Mononuclear cell (primary cell): ENCODE measurements at regions not wholly inside any gene's neighbourhood (a gene's known extent, or its start where the extent isn't known, plus 50 kb on each side); places are given as distances from the start of the nearest gene placed in this dataset.

ENCODE experiments used
- H3K27me3 ChIP-seq: 2 replicates; pipeline ENCODE4 v1.6.0; 2011; ENCODE audit warnings: low read length, control low read depth; ENCODE audit not compliant: insufficient read depth
- H3K4me1 ChIP-seq: 2 replicates; pipeline ENCODE4 v1.5.1; 2011; ENCODE audit warnings: mild to moderate bottlenecking, low read length, control low read depth; ENCODE audit not compliant: insufficient read depth
- H3K4me3 ChIP-seq: 2 replicates; pipeline ENCODE4 v1.5.1; 2011; ENCODE audit warnings: mild to moderate bottlenecking, low read length, moderate library complexity
- H3K9me3 ChIP-seq: 2 replicates; pipeline ENCODE4 v1.5.1; 2011; ENCODE audit warnings: low read depth, mild to moderate bottlenecking, control low read depth, low read length

DNA sequence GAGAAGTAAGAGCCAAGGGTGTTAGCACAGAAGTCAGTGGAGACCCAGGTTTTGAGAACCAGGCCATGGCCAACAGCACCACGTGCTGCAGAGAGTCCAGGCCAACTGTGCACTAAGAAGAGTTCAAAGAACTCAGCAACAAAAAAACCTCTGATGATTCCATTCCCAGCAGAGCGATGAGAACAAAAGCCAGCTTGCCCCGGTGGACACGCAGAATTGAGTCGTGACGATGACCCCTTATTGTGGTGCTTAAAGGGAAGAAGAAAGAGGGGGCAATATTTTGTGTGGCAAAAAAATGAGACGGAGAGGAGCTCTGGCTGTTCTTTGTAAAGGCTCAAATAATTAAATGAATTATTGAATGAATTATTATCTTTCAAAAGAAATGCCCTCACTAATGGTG lies 468.3 kb upstream of the AUTS2 start:
- Histone ChIP-seq H3K4me1 (no peaks in the 10 kb centered on the region), H3K4me3 (no peak overlapping the region), H3K27me3 (no peaks in the 10 kb centered on the region), H3K9me3 (no peaks in the 10 kb centered on the region)

DNA sequence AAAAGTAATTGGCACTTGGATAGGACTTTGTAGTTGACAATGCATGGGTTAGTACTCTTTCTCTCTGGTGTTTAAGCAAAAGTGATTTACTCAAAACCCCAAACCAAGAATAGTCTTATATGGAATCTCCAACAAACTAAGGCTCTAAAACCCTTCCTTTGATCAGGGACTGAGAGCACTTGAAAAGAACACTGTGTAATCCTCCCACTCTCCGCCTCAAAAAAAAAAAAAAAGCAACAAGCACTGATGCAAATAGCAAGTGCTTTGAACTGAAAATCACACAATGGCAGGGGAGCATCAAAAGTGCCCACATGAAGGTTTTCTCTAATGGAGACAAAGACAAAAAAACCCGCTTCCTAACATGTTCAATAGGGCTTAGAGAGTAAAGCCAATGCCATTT lies 467.9 kb upstream of the AUTS2 start:
- Histone ChIP-seq H3K27me3 (no peaks in the 10 kb centered on the region), H3K4me3 (no peak overlapping the region), H3K4me1 (no peaks in the 10 kb centered on the region), H3K9me3 (no peaks in the 10 kb centered on the region)

DNA sequence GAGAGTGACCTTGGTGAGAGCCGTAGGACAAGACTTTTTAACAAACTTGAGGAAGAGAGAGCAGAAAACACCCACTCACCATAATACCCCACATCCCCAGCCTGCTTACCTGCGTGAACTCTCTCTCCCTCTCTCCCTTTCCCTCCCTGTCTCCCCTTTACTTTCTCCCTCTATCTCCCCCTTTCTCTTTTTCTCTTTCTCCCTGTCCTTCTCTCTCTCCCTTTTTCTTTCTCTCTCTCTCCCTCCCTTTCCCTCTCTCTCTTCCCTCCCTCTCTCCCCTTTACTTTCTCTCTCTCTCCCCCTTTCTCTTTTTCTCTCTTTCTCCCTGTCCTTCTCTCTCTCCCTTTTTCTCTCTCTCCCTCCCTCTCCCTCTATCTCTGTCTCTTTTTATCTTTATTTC lies 464.0 kb upstream of the AUTS2 start:
- H3K4me1 ChIP-seq = no peaks in the 10 kb centered on the region
- no peaks in the 10 kb centered on the region for H3K9me3 ChIP-seq
- no peak overlapping the region for H3K4me3 ChIP-seq
- no peaks in the 10 kb centered on the region for H3K27me3 ChIP-seq

DNA sequence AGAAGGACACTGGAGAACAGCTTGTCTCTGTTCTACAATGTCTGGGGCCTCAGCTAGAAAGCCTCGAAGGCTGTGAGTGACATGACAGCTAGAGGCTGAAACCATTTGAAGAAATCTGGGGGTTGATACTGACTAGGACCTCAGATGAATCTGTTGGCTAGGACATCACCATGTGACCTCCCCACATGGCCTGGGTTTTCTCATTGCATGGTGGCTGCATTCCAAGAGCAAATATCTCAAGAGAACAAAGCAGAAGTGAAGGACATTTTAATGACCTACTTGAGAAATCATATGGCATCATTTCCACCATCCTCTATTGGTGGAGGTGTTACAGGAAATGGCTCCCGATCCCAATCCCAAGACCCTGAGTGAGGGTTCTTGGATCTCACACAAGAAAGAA lies 450.6 kb upstream of the AUTS2 start:
- no peaks in the 10 kb centered on the region for H3K27me3 ChIP-seq
- no peak overlapping the region for H3K4me3 ChIP-seq
- no peaks in the 10 kb centered on the region for H3K9me3 ChIP-seq
- no peaks in the 10 kb centered on the region for H3K4me1 ChIP-seq

DNA sequence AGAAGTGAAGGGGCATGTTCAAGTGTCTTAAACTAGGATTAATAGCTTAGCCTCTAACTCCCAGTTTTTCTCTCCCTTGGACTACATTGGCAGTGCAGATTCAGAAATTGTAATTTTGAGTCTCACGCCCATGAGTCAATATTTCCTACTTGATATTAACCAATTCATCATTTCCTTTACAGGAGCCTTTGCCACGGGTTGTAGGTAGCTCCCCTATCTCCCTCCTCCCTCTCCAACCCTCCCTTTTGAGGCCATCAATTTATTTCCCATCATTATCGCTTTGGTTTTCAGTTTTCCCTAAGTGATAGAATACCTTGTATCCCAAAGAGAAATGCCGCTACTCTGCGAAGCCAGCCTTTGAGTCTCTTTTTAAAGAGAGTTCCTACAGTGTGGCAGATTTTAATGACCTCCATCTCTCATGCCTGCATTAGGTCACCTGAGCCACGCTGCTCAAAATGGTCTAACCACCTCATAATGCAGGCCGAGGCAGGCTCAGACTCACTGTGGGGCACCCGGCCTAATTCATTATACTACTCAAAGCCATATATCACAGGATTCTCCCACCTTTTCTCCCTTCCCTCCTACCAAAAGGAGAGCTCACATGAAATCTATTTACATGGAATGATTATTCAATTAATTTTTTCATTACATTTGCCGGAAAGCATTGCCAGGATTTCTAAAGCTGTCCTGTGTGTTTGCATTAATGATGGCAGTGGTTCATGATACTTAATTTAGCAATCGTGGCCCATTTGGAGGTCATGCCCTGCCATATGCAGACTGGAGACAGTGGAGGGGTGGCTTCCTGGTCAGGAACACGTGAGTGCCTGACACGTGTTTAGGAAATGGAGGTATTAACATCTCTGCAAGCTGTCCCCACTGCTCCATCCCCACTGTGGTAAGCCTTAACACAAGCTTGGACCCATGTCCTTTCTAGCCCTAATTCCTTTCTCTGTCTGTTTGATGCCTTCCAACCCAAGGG lies 448.2 kb upstream of the AUTS2 start:
- Histone ChIP-seq H3K27me3 (no peaks in the 10 kb centered on the region), H3K9me3 (no peaks in the 10 kb centered on the region), H3K4me3 (no peak overlapping the region), H3K4me1 (no peaks in the 10 kb centered on the region)

DNA sequence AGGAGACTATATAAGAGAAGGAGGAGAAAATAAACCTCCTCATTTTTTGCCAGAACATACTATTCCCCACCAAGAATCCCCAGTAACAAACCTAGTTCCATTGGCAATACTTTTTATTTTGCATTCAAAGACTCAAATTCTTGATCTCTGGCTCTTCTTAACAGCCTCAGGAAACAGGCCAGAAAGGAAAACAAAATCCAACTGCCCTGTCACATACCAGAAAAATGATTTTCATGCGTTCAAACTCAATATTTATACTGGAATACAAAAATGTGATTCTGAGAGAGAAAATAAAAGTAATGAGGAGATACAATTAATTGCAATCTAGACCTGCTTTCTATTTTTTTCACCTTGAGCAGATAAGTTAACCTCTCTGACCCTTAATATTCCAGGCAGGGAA lies 435.9 kb upstream of the AUTS2 start:
- Histone ChIP-seq H3K27me3 (no peaks in the 10 kb centered on the region), H3K4me1 (no peaks in the 10 kb centered on the region), H3K9me3 (no peaks in the 10 kb centered on the region), H3K4me3 (no peak overlapping the region)

DNA sequence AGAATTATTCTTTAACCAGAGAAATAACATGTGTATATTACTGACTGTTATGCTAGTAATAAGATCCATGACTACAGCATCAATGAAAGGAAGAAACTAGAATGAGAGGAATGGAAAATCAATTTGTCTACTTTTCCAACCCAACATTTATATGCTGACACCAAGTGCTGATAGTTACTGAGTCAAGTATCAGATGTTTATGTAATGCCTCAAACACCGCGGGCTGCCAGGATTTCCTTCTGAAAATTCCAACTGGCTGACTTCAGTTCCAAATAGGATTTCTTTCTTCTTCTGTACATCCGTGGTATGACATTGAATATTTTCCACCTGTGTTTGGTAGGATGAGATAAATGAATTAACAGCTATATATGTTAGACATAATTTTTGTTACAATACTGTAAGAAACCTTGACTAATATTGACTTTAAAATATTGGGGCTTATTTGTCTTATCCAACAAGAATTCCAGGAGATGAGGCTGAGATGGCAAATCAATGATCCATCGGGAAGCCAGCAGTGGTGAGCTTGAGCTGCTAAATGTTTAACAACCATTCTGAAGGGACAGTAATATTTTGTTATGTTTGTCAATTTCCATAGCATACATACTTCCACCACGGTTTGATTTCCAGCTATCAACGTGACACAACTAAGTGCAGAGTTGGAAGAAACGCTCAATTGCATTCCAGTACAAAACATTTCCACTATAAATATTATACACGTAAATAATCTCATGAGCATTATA lies 435.2 kb upstream of the AUTS2 start:
- Histone ChIP-seq H3K4me1 (no peaks in the 10 kb centered on the region), H3K27me3 (no peaks in the 10 kb centered on the region), H3K4me3 (no peak overlapping the region), H3K9me3 (no peaks in the 10 kb centered on the region)

DNA sequence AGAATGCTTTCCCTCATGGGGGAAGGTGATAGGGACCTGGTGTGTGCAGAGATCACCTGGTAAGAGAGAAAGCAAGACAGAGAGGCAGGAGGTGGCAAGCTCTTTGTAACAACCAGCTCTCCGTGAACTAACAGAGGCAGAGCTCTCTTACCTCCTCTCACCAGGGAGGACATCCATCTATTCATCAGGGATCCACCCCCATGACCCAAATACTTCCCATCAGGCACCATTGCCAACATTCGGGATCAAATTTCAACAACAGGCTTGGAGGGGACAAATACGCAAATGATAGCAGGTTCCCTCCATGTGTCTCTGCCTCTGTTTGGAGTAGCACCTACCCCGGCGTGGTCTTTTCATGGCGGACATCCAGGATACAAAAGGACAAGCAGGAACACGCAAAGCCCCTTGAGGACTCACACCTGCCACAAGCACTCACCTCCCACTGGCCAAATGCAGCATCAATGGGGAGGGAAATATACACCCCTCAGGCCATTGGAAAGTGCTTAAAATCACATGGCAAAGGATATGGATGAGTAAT lies 431.2 kb upstream of the AUTS2 start:
- H3K4me1 ChIP-seq = no peaks in the 10 kb centered on the region
- H3K4me3 ChIP-seq = no peak overlapping the region
- H3K9me3 ChIP-seq = no peaks in the 10 kb centered on the region
- H3K27me3 ChIP-seq = no peaks in the 10 kb centered on the region

DNA sequence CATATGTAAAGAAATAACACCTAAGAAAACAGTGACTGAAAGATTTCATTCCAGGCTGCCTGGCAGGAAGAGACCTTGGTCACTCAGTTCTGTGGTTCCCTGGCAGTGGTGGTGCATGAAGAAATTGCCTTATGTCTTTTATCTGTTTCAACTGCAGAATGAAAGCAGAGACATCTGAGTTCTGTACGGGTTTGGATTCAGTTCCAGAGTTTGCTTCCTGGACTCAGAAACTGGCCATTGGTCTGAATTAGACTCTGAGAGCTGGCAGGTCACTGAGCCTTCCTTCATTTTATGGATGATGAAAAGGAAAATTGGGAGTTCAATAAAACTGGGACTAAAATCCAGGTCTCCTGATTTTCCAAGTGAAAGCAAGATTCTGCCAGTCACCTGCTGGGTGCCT lies 428.9 kb upstream of the AUTS2 start:
- no peaks in the 10 kb centered on the region for H3K4me1 ChIP-seq
- H3K9me3 ChIP-seq = no peaks in the 10 kb centered on the region
- no peak overlapping the region for H3K4me3 ChIP-seq
- no peaks in the 10 kb centered on the region for H3K27me3 ChIP-seq

DNA sequence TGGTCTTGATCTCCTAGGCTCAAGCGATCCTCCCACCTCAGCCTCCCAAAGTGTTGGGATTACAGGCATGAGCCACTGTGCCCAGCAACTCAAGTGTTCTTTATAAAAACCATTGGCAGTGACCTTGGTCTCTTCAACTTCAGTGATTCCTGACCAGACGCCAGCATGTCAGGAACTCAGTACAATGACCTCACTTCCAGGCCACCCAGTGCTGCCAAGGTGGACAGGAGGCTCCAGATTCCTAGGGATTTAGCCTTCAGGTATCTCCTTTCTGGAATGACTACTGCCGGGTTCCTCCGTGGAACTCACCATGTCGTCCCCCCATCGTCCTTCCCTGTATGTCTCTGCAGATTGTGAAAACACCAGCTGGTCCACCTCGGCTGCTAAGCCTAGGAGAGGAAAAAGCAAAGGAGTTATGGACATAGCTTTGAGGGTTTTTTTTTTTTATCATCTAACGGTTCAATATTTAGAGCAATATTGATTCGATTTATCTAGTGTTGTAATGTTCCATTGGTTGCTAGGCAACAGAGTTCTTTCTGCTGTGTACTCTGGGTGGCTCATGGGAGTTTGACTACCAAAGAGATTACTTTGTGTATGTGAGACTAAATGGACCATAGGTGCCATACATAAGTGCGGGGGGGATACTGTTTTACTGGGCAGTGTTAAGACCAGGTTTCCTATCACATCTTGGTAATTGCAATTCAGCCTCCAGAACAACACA lies 425.8 kb upstream of the AUTS2 start:
- no peak overlapping the region for H3K4me3 ChIP-seq
- H3K4me1 ChIP-seq = no peaks in the 10 kb centered on the region
- no peaks in the 10 kb centered on the region for H3K27me3 ChIP-seq
- no peaks in the 10 kb centered on the region for H3K9me3 ChIP-seq

DNA sequence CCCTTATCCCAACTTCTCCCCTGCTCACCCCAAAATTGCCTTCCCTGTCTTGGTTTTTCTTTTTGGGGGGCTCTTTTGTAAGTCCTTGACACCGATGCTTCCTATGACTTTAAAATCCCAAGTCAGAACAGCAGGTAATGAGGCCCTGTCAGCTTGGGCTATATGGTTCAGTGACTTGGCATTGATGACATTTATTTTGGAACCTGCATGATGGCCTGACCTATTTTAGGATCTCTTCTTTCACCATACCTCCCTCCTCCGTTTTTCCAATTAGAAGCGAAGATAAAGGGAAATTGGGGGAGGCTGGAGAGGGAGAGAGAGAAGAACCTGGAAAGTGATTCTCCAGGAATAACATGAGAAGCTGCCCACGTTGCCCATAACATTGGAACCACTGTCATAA lies 424.9 kb upstream of the AUTS2 start:
- Histone ChIP-seq H3K4me1 (no peaks in the 10 kb centered on the region), H3K27me3 (no peaks in the 10 kb centered on the region), H3K9me3 (no peaks in the 10 kb centered on the region), H3K4me3 (no peak overlapping the region)

DNA sequence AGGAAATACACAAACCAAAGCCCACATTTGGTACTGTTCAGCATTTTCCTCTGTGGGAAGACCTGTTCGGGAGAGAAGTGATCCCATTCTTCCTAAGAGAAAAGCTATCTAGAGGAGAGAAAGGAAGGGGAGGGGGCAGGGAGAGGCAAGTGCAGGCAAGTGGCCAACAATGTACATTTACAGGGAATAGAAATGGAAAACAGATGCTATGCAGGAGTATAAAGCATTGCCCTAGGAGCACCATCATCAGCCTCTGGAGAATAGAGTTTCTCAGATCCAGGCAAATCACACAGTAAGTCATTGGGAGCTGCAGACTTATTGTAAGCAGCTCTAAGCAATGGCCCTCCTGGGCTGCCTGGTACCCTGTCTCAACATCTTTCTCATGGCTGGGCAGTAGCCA lies 424.4 kb upstream of the AUTS2 start:
- Histone ChIP-seq H3K27me3 (no peaks in the 10 kb centered on the region), H3K4me1 (no peaks in the 10 kb centered on the region), H3K4me3 (no peak overlapping the region), H3K9me3 (no peaks in the 10 kb centered on the region)

DNA sequence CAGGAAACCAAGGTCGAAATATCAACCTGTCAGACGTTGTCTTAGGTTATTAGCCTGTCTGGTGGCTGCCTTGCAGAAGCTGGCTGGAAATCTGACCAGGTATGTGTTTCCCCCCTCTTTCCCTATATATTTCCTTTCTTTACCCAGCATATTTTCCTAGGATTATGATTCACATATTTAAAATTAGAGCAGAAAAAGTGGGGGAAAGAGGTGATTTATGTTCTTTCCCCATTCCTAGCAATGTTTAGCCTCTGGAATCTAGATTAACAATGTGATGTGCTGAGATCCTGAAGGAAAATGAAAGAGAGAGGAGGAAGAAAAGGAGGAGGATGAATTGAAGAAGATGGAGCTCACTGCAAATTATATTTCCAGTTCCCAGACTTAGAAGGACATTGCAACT lies 421.4 kb upstream of the AUTS2 start:
- no peaks in the 10 kb centered on the region for H3K4me1 ChIP-seq
- no peak overlapping the region for H3K4me3 ChIP-seq
- no peaks in the 10 kb centered on the region for H3K9me3 ChIP-seq
- no peaks in the 10 kb centered on the region for H3K27me3 ChIP-seq

DNA sequence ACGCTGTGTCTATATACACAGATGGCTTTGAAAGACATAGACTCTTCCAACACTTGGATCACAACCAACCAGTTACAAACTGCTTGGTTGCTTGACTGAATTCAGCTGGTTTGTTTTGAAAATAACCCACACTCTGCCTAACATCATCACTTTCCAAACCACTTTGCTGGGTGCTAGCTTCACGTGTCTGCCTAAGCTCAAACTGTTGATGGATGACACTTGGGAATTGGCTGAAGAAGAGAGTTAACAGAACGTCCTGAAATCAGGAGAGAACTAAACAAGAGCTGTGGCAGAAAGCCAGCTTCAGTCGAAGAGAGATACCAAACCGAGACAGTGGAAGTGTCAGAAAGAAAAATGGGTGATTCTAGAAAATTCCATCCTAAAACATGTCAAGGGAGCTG lies 420.8 kb upstream of the AUTS2 start:
- no peak overlapping the region for H3K4me3 ChIP-seq
- H3K27me3 ChIP-seq = no peaks in the 10 kb centered on the region
- H3K9me3 ChIP-seq = no peaks in the 10 kb centered on the region

DNA sequence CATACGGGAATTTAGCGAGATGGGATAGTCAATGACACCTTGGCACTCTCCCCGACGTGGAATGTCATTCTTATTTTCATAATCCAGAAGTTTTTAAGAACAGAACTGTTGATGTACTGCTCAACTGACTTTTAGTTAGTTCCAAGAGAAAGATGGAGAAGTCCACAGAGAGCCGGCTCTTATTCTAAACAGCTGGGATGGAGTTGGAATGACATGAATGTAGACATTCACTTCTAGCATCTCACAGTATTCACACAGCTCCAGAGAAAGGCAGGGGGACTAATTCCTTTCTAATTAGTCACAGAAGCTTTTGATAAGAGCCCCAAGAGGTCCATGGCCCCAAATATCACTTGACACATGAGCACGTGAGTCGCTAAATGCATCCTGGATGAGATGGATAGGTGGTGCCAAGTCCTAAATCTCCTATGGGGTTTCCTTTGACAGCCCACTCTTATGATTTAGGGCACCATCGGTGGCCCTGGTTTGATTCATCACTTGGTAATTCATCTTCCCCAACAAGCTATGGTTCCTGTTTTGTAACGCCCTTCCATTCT lies 420.3 kb upstream of the AUTS2 start:
- Histone ChIP-seq H3K27me3 (no peaks in the 10 kb centered on the region), H3K9me3 (no peaks in the 10 kb centered on the region), H3K4me3 (no peak overlapping the region), H3K4me1 (peaks cover 6% of the 10 kb centered on the region)

More for the DNA sequence above, 420.8 kb upstream of the AUTS2 start:
- peaks cover 3% of the 10 kb centered on the region for H3K4me1 ChIP-seq
